ENCODE measurements at regions not wholly inside any gene's neighbourhood (a gene's known extent, or its start where the extent isn't known, plus 50 kb on each side); places are given as distances from the start of the nearest gene placed in this dataset.

DNA sequence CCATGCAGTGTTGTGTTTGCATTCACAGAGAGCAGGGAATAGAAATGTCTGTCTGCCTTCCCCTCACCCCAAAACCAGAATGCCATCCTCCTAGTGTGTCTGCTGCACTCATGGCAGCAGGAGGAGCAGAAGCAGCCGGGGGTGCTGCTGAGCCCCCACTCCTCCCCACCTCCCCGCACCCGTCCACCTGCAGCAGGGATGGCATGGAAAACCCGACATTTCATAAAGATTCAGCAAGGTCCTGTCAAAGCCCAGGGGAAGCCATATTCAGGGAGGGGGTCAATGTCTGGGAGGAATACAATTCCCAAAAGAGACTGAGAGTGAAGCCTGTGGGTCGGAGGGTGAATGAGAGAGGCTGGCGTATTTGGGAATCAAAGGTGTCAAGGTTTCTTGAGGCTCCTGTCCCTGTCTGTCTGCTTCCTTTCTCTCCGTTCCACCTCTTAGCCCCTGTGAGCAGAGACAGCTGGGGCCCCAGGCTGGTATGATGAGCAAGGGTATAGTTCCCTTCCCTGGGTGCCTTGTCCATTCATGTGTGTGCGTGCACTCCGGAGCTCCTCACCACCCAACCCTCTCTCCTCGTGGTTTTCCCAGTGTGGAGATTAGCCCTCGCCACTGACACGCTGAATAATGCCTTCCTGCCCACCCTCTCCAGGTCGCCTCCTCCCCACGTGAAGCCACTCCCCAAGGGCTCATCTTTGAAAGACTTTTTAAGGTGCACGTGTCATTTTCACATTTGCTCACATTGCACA is 133.5 kb upstream of the ZNF236 start:
- POLR2A ChIA-PET = no interaction called here
- Mint-ChIP-seq H3K27me3 (peaks cover 10 to 59% (median 39%) of the 10 kb centered on the region in 5 donors), H3K36me3 (no peaks in the 10 kb centered on the region), H3K4me1 (peaks cover 0 to 7% (median 3%) of the 10 kb centered on the region in 4 donors), H3K27ac (peak overlapping the region in 1 of 10 donors; percentile 70), H3K9me3 (no peaks in the 10 kb centered on the region), H3K4me3 (no peak overlapping the region)
- ATAC-seq (no peak), DNase-seq (no peak)

- POLR2A ChIA-PET = no interaction called here
- no peak for ATAC-seq
- no peak overlapping the region for H3K4me3 Mint-ChIP-seq
Observed at GRCh38 chr18:76687304-76687962, 134.9 kb upstream of the ZNF236 start.

GRCh38 chr18:76686737-76687231 is 135.6 kb upstream of the ZNF236 start:
- no peak overlapping the region for H3K4me3 Mint-ChIP-seq

More at GRCh38 chr18:76687304-76687962, 134.9 kb upstream of the ZNF236 start:
- Mint-ChIP-seq H3K27ac (peak overlapping the region in 1 of 10 donors; percentile 71), H3K4me1 (peaks cover 0 to 7% (median 3%) of the 10 kb centered on the region in 4 donors), H3K9me3 (no peaks in the 10 kb centered on the region), H3K27me3 (peaks cover 10 to 50% (median 33%) of the 10 kb centered on the region in 5 donors), H3K36me3 (no peaks in the 10 kb centered on the region)
- DNase-seq = no peak

DNA sequence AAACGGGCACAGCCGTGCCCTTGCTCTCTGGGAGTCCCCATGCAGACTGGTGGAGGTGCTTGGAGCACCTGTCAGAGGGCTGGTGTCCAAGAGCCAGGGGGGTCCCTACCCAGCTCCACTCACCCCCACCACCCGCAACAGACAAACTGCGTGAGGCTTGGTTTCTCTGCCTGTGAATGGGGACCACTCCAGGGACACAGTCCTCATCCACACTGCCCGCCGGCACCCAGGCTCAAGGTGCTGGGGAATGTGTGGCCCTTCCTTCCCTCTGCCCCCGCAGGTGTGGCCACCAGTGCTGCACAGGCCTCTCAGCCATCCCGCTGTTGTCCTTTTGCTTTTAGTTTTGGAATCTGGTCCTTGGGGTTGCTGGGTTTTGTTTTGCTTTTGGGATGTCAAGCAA is 136.5 kb upstream of the ZNF236 start:
- Mint-ChIP-seq H3K36me3 (no peaks in the 10 kb centered on the region), H3K4me1 (peaks cover 0 to 7% (median 3%) of the 10 kb centered on the region in 4 donors), H3K27ac (no peak overlapping the region), H3K27me3 (peaks cover 13 to 47% (median 31%) of the 10 kb centered on the region in 5 donors), H3K9me3 (no peaks in the 10 kb centered on the region), H3K4me3 (no peak overlapping the region)
- no peak for DNase-seq
- no peak for ATAC-seq
- POLR2A ChIA-PET = no interaction called here

More at GRCh38 chr18:76686737-76687231, 135.6 kb upstream of the ZNF236 start:
- Mint-ChIP-seq H3K36me3 (no peaks in the 10 kb centered on the region), H3K27ac (peak overlapping the region in 1 of 10 donors; percentile 37), H3K9me3 (no peaks in the 10 kb centered on the region), H3K4me1 (peaks cover 0 to 7% (median 3%) of the 10 kb centered on the region in 4 donors), H3K27me3 (peaks cover 13 to 49% (median 36%) of the 10 kb centered on the region in 5 donors)
- peak in 2 of 10 donors; percentile 2 to 21 for DNase-seq
- POLR2A ChIA-PET = no interaction called here
- peak in 1 of 2 donors; percentile 39 for ATAC-seq

- no peak overlapping the region for H3K4me3 Mint-ChIP-seq
- POLR2A ChIA-PET = no interaction called here
Observed at GRCh38 chr18:76685402-76685801, 137.0 kb upstream of the ZNF236 start.

DNA sequence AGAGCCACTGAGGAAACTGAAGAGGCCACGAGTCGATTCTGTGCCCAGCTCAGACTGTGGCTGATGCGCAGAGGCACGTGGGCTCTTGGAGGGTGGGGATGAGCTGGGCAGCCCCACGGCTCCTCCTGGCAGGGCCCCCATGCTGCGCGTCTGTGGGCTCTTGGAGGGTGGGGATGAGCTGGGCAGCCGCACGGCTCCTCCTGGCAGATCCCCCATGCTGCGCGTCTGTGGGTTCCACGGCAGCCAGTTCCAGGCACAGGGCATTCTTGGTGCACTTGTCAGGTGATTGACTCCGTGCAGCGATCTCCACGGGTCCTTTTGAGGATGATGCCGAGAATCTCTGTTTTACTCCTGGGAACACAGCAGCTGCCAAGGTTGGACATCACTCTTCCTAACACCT is 138.1 kb upstream of the ZNF236 start:
- ATAC-seq (no peak), DNase-seq (no peak)
- H3K4me3 Mint-ChIP-seq = no peak overlapping the region
- H3K36me3 Mint-ChIP-seq = no peaks in the 10 kb centered on the region
- H3K27ac Mint-ChIP-seq = no peak overlapping the region
- POLR2A ChIA-PET = no interaction called here
- H3K4me1 Mint-ChIP-seq = peaks cover 0 to 5% (median 3%) of the 10 kb centered on the region in 4 donors
- H3K9me3 Mint-ChIP-seq = no peaks in the 10 kb centered on the region
- peaks cover 7 to 43% (median 25%) of the 10 kb centered on the region in 5 donors for H3K27me3 Mint-ChIP-seq

More at GRCh38 chr18:76685402-76685801, 137.0 kb upstream of the ZNF236 start:
- no peaks in the 10 kb centered on the region for H3K36me3 Mint-ChIP-seq
- ATAC-seq = no peak
- peaks cover 13 to 47% (median 29%) of the 10 kb centered on the region in 5 donors for H3K27me3 Mint-ChIP-seq
- no peak for DNase-seq
- peaks cover 0 to 7% (median 3%) of the 10 kb centered on the region in 4 donors for H3K4me1 Mint-ChIP-seq
- no peaks in the 10 kb centered on the region for H3K9me3 Mint-ChIP-seq
- no peak overlapping the region for H3K27ac Mint-ChIP-seq

- no peak for DNase-seq
- peaks cover 4 to 20% (median 11%) of the 10 kb centered on the region in 5 donors for H3K27me3 Mint-ChIP-seq
- peaks cover 0 to 1% (median 0%) of the 10 kb centered on the region in 9 donors for H3K9me3 Mint-ChIP-seq
- H3K4me1 Mint-ChIP-seq = peaks cover 0 to 2% (median 0%) of the 10 kb centered on the region in 4 donors
- ATAC-seq = no peak
- no peak overlapping the region for H3K27ac Mint-ChIP-seq
- H3K4me3 Mint-ChIP-seq = no peak overlapping the region
- H3K36me3 Mint-ChIP-seq = no peaks in the 10 kb centered on the region
- POLR2A ChIA-PET = no interaction called here
Observed at GRCh38 chr18:76679945-76680344, 142.4 kb upstream of the ZNF236 start.

DNA sequence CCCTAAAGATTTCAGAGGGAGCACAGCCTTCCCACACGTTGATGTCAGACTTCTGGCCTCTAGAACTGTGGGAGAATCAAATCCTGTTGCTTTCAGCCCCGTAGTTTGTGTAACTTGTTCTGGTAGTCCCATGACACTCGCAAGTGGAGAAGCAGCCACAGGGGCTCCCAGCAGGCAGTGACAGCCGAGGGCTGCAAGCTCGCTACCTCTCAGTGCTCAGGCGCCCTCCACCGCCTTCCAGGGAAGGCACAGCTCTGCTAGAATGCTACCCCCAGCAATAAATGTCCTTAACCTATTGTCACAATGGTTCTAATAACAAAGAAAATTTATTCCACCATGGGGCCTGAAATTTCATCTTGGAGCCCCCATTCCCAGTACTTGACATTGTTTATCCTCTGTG is 143.1 kb upstream of the ZNF236 start:
- no peak overlapping the region for H3K27ac Mint-ChIP-seq
- no peak for DNase-seq
- no peak overlapping the region for H3K4me3 Mint-ChIP-seq
- H3K36me3 Mint-ChIP-seq = no peaks in the 10 kb centered on the region
- peaks cover 0 to 2% (median 0%) of the 10 kb centered on the region in 4 donors for H3K4me1 Mint-ChIP-seq
- POLR2A ChIA-PET = no interaction called here
- ATAC-seq = no peak
- H3K9me3 Mint-ChIP-seq = peaks cover 0 to 1% (median 0%) of the 10 kb centered on the region in 9 donors
- H3K27me3 Mint-ChIP-seq = peaks cover 4 to 21% (median 8%) of the 10 kb centered on the region in 5 donors

DNA sequence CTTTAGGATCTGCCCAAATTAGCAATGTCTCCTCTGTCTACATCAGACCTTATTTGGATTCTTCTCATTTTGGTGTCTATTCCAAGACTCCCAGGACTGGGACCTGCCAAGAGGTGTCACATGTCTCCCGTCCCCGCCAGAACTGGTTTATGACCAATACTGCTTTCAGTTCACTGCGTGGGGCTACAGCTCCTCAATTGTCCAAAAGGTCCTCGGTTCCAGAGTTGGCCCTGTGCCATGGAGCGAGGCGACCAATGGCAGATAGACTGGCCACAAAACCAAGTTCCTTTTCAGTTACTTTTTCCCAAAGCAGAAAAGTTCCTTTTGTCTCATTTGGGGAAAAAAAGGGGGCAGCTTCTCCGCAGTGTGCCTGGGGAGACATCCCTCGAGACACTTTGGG is 144.1 kb upstream of the ZNF236 start:
- Mint-ChIP-seq H3K27me3 (peaks cover 4 to 21% (median 8%) of the 10 kb centered on the region in 5 donors), H3K36me3 (no peaks in the 10 kb centered on the region), H3K9me3 (peaks cover 0 to 1% (median 0%) of the 10 kb centered on the region in 9 donors), H3K4me1 (peaks cover 0 to 2% (median 0%) of the 10 kb centered on the region in 4 donors), H3K4me3 (no peak overlapping the region), H3K27ac (no peak overlapping the region)
- POLR2A ChIA-PET = no interaction called here
- ATAC-seq (no peak), DNase-seq (no peak)

GRCh38 chr18:76674596-76674995 is 147.8 kb upstream of the ZNF236 start:
- Mint-ChIP-seq H3K27ac (no peak overlapping the region), H3K4me3 (no peak overlapping the region), H3K9me3 (peaks cover 0 to 1% (median 0%) of the 10 kb centered on the region in 9 donors), H3K27me3 (peaks cover 1 to 17% (median 6%) of the 10 kb centered on the region in 5 donors), H3K36me3 (no peaks in the 10 kb centered on the region), H3K4me1 (peaks cover 0 to 2% (median 0%) of the 10 kb centered on the region in 4 donors)
- ATAC-seq (no peak), DNase-seq (no peak)
- POLR2A ChIA-PET = no interaction called here

- POLR2A ChIA-PET = no interaction called here
- ATAC-seq (no peak), DNase-seq (no peak)
- no peaks in the 10 kb centered on the region for H3K36me3 Mint-ChIP-seq
- H3K27me3 Mint-ChIP-seq = peaks cover 1 to 13% (median 8%) of the 10 kb centered on the region in 5 donors
- no peak overlapping the region for H3K4me3 Mint-ChIP-seq
- peak overlapping the region in 1 of 10 donors; percentile 9 for H3K27ac Mint-ChIP-seq
- peaks cover 0 to 1% (median 0%) of the 10 kb centered on the region in 9 donors for H3K9me3 Mint-ChIP-seq
- peaks cover 0 to 2% (median 0%) of the 10 kb centered on the region in 4 donors for H3K4me1 Mint-ChIP-seq
Observed at GRCh38 chr18:76673281-76674185, 148.8 kb upstream of the ZNF236 start.

- peaks cover 0 to 1% (median 0%) of the 10 kb centered on the region in 9 donors for H3K9me3 Mint-ChIP-seq
Observed at GRCh38 chr18:76672627-76673026, 149.7 kb upstream of the ZNF236 start.

More at GRCh38 chr18:76672627-76673026, 149.7 kb upstream of the ZNF236 start:
- Mint-ChIP-seq H3K36me3 (no peaks in the 10 kb centered on the region), H3K4me3 (no peak overlapping the region), H3K27ac (no peak overlapping the region), H3K27me3 (peaks cover 1 to 14% (median 10%) of the 10 kb centered on the region in 5 donors), H3K4me1 (peaks cover 0 to 2% (median 0%) of the 10 kb centered on the region in 4 donors)
- POLR2A ChIA-PET = no interaction called here
- ATAC-seq = no peak
- no peak for DNase-seq
